GM18498 (cell line): ENCODE measurements at regions not wholly inside any gene's neighbourhood (a gene's known extent, or its start where the extent isn't known, plus 50 kb on each side); places are given as distances from the start of the nearest gene placed in this dataset.

Experiments used
- ATAC-seq: cut with Tn5 transposase; IDR thresholded peaks from one replicate; pipeline ENCODE4 v1.9.1; 2021; ENCODE audit warnings: mild to moderate bottlenecking, moderate library complexity; ENCODE audit not compliant: unreplicated experiment

- no peak for ATAC-seq
Measured at GRCh38 chr6:91868539-91869202, 1281.8 kb upstream of the MAP3K7 start.

DNA sequence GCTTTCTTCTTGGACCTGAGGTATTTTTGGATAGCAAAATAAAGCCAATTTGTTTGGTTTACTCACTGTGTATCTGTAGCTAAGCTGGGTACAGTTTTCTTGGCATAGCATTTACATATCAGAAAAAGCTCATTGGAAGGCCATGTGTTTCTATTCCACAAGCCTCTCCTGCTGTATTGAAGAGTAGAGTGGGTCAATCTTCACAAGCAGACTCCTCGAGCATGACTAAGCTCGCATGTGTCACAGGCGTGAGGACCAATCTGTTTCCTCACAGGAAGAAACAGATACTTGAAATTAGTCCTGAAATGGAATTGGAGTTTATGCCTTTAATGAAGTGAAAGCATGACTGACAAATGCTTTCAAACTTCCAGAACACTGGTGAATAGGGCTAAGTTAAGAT is 1279.0 kb upstream of the MAP3K7 start:
- no peak for ATAC-seq

GRCh38 chr6:91864911-91865310 is 1278.0 kb upstream of the MAP3K7 start:
- no peak for ATAC-seq

DNA sequence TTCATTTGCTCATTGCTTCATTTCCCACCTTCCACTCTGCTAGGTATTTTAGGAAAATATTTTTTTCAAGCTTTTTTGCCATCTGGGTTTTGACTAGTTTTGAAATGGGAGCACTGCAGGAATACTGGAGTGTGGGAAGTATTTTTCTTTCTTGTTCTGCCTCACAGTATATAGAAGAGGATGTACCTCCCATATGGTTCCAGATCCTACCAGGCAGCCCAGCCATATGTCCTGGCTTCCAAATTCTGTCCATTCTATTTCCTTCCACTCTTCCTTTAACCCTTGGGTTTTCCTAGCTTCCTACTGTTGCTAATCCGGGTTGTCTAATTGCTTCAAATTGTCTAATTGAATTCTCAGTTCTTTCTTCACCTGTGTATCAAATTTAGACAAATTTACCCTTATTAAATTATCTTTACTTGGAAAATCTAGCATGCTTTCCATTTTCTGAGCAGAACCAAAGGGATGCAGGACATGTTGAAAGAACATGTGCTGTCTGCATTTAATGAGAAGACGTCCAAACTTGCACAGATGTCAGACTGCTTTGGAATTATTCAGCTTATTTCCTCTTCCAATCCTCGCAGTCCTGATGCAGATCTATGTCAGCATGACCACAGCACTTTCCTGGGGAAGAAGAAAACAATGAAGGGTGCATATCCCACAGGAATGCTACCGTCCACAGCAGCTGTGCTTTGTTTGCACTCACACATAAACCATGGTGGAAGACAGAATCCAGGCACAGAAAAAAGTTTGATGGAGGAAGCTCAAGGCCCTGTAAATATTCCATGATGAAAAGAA is 1273.9 kb upstream of the MAP3K7 start:
- ATAC-seq, result no peak

DNA sequence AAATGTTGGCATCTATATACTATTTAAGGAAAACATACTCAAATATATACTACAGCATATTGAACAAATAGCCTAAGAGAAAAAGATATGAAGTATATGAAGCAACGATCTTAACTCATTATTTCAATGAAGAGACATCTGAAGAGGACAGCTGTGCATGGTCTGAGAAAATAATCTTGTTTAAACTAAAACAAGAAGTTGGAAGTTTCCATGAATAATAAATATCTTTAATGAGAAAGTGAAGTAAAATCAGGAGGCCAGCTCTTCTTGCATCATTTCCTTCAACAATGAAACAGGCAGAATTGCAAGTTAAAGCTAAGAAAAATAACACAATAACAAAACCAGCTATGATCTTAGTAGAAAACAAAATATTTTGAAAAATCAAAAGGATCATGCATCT is 1265.4 kb upstream of the MAP3K7 start:
- no peak for ATAC-seq

DNA sequence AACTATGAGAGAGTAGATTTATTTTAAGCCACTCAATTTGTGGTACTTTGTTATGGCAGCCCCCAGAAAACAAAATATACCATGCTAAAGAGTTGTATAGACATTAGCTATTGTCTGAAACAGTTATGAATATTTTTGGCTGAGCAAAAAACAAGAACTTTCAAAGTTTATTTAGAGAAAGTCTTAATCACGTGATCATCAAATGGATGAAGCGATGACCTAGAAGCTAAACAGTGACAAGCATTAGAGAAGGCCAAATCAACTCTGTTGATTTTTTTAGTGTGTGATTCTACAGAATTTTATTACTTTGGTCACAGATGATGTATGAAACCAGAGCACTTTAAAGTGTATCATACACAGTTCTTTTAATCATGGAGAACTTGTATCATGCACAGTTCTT is 1247.9 kb upstream of the MAP3K7 start:
- ATAC-seq, result no peak

DNA sequence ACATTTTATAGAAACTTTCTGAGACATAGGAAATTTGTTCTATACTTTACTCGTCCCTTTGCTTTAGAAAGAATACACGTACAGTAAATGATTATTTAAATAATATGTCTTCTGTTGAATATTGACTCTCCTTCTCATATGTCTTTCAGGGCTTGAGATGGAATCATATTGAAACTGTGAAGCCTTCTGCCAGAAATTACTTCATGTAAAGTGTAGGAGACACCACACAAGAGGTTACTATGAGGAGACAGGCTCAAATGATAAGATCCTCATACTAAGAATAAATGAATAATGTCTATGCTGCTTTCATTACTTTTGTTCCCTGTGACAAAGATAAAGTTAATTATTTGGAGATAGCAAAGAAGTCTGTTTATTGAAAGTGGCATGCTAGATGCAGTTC is 1240.3 kb upstream of the MAP3K7 start:
- ATAC-seq, result no peak

GRCh38 chr6:91826128-91826527 is 1239.3 kb upstream of the MAP3K7 start:
- ATAC-seq, result no peak

DNA sequence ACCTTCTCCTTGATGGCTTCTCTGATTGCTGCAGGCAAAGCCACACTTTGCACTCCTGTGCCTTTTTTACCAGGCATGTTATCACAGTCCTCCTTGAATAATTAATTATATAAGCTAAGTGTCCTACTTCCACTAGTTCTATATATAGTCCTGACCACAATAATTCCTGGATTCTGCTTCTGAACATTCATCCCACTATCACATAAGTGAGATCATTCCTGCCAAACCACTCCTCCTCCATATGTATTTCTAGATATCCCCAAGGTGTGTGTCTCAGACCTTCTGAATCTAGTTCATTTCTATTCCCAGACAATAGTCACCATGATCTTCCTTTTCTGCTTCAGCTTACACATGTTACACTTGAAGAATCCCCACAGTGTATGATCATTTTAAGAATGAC is 1237.5 kb upstream of the MAP3K7 start:
- ATAC-seq, result no peak

- no peak for ATAC-seq
Measured at GRCh38 chr6:91822581-91822980, 1235.7 kb upstream of the MAP3K7 start.

DNA sequence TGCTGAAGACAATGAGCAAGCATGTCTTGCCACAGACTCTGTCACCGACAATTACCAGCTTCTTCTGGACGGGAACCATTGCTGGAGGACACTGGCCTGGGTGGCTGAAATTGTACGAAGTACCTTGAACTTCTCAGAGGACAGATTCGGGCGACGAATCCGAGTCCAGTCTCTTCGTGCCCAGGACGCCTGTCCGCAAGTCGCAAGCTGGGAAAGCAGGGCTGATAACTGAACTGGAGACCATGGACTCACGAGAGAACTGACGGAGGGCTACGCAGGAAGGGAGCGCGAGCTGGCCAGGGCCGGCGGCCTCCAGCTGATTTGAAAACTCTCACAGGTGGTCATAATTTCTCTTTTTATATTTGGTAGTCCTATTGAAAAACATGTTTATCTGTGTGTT is 1229.5 kb upstream of the MAP3K7 start:
- ATAC-seq, result no peak

DNA sequence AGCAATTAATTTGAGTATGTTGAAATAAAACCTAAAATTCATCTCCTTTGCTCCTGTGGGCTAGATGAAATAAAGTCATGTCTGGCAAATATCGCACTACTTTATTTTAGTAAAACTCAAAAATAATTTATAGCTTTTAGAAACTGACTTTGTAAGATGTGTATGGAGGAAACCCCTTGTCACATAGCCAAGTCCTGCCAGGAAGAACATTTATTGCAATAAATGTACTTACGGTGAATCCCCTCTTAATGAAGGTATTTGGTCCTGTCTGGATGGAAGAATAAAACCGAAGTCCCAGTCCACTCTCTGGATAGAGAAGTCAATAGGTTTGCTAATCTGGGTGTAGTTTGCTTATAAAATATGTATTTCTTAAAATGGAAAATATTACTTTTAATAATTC is 1226.8 kb upstream of the MAP3K7 start:
- ATAC-seq, result no peak

DNA sequence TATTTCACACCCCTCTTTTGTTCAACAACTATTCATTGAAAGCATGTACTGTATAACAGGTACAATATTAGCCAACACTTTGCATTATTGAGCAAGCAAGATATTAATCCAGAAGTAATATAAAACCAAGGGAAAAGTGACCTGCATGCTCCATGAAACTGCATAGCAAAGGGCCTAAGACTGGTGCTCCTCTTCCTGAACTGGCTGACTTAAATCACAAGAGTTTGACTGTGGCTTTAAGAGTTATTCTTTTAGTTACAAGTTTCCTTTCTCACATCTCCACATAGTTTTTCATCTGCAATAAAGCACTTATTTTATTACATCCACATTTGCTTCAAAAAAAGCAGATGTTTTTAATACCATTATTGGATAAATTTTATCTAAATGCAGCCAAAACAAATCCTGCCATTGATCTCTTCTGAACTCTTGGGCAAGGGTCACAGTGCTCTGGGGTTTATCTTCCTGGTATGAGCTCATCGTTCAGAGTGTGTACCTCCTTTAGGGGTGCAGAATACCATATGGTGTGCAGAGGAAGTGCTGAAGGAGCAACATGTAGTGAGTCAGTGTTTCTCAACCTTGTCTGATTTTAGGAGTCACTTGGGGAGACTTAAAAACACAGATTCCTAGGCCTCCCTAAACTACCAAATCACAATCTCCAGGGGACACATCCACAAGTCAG is 1225.9 kb upstream of the MAP3K7 start:
- ATAC-seq, result no peak

DNA sequence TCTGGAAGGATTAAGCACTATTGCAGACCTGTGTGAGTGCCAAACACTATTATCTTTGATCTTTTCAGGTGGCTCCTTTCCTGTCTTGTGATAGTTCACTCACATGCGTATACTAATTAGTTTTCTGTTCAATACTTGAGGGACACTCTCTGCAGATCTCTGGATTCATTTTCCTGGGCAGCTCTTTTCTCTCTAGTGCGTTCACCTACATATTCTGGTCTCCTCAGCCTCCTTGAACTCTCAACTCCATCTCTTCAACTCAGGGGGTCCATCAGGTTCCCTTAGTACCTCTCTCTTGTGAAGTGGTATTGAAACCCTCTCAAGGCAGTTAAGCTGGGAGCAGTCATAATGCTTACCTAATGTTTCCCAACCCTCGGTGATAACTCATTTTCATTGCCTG is 1218.1 kb upstream of the MAP3K7 start:
- ATAC-seq, result no peak

DNA sequence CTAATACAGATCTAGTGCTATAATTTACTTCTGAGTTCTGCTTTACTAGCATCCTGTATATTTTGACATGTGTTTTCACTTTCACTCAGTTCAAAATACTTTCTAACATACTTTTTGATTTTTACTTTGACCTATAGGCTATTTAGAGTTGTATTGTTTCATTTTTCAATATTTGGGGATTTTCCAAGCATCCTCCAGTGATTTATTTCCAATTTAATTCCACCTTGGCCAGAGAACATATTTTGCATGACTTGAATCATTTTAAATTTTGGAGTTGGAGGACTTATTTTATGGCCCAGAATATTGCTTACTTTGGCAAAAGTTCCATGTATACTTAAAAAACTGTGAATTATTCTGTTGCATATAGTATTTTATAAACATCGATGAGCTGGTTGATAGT is 1215.6 kb upstream of the MAP3K7 start:
- ATAC-seq, result no peak

DNA sequence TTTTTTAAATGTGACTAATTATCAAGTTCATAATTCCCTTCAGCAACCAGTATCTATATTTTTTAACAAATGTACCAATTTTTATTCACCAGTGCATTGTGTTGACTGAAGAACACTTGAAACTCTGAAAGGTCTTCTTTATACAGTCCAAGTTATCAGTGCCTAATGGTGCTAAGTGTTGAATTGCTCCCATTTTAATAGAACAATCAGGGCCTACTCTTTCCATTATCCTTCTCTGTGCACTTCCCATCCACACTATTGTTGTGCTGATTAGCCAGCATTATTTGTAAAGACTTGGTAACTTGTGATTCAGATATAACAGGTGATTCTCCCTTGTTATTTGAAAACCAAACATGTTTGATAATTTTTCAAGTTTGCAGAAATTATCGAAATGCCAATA is 1209.7 kb upstream of the MAP3K7 start:
- ATAC-seq, result no peak

DNA sequence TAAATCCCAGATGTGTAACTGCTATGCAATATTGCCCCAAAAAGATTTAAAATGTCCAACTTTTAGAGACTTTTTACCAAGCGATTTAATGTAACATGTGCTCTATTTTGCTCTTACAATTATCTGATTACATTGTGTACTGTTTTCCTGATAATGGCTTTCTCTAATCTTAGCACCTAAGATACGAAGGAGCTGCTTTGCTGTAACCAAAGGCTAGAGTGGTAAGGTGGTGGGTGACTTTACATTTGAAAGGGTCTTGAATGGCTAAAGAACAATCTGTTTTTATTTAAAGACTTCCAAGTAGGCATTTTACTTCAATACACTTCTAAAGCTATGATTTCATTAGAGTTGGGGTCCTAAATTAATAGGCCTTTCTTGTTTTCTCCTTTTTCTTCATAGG is 1201.6 kb upstream of the MAP3K7 start:
- ATAC-seq, result no peak

DNA sequence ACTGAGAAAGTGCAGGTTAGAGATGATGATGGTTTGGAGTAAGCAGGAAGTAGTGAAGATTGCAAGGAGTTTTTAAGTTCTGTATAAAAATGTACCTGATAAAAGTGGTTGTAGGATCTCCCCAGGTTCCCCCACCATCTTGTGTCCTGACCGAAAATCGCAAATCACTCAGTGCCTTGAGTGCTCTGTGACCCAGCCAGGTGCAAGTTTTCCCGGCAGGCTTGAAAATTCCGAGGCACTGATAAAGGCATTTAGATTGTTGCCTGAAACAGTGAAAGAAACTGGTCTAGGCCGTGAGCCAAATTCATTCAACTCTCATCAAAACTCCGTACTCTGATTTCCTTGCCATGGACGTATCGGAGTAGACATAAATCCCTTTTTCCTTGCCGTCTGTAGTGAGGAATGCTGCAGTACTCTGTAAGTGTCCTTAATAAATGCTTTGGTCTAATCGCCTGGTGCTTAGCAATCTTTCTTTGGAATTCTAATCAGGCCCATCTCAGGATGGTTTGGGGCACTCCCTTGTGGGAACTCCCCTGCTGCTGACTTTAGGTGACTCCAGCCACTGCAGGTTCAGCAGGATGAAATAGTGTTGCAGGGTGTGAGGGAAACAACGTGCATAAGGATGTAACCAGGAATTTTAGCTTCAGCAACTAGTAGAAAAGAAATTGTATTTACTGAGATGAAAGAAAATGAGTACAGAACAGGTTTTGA is 1199.8 kb upstream of the MAP3K7 start:
- ATAC-seq, result no peak

- ATAC-seq, result no peak
Measured at GRCh38 chr6:91782802-91783201, 1195.9 kb upstream of the MAP3K7 start.

DNA sequence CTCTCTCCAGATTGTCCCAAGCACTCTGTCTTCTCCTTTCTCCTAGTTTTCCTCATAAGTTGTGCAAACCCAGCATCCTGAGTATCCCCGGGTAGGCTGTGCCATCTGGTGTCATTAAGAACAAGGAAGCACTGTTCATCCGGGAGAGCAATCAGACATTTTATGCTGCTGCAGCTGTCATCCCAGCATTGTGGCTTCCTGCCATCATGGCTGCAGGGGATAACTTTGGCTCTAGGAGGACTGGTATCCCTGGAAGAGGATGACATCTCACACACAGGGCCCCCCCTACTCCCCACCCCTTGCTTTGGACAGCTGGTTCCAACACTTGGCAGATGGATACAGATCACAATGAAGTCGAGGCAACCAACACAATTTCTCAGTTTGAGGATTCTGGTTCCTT is 1195.1 kb upstream of the MAP3K7 start:
- no peak for ATAC-seq

DNA sequence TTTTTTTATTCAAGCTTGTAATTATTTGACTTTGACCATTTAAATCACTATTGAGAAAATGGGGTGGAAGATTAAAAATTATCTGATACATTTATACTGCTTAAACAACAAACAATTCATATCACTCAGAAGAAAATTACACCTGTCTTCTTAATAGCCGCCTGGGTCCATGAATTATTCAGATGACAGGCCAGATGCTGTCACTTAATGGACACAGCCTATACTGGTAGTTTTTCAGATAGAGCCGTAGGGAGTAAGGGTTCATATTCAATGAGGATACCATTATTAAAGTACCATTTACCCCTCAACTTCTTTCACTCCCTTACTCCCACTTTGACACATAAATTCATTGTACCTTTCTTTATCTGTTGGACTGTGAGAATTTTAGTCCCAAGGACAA is 1193.4 kb upstream of the MAP3K7 start:
- ATAC-seq, result no peak

DNA sequence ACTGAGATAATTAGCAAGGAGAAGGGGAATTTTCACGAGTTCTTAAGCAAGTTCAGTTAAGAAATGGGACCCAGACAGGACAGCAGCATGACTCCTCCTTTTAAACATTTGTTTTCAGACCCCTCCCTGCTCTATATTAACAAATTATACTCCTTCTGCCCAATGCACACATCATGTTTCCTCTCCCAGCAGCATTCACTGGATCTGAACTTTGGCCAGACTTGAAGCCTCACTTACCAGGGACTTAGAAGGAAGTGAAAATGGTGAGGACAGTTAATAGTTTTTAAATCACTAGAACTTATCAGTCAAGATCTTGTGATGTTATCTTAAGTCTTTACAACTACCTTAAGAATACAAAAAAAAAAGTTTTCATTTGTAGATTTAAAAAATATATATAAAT is 1174.7 kb upstream of the MAP3K7 start:
- ATAC-seq, result no peak
